B cell (primary cell): ENCODE measurements at regions not wholly inside any gene's neighbourhood (a gene's known extent, or its start where the extent isn't known, plus 50 kb on each side); places are given as distances from the start of the nearest gene placed in this dataset.

Experiments
- ATAC-seq: fragments of 200-7000 bp; cut with Tn5 transposase; one replicate; pipeline ENCODE4 v1.10.0; 2021; ENCODE audit warnings: low read depth, mild to moderate bottlenecking, moderate number of reproducible peaks, moderate library complexity
- CTCF ChIA-PET: fragments of 350-600 bp; sonication (Branson Sonifier 250); formaldehyde crosslinking; loops from one replicate; lab custom pipeline; 2021; ENCODE audit warnings: antibody characterized with exemption, inconsistent platforms; lab: Charles Lee
- POLR2A ChIA-PET: fragments of 350-600 bp; sonication (Branson Sonifier 250); formaldehyde crosslinking; loops from one replicate; lab custom pipeline; 2021; ENCODE audit warnings: antibody characterized with exemption; lab: Charles Lee
- DNase-seq: peaks from one replicate; pipeline ENCODE4 v3.0.0; 2013
- H2AFZ ChIP-seq: 2 replicates; pipeline ENCODE4 v1.6.1; 2012; ENCODE audit warnings: mild to moderate bottlenecking, low read depth, low read length; ENCODE audit not compliant: insufficient read depth, poor library complexity, severe bottlenecking
- H3K27ac ChIP-seq, 2 donors: 1 replicate in 1 of 2; 2 replicates in 1 of 2; pipeline ENCODE4 v1.5.1; 2012 to 2013; ENCODE audit warnings: low read length in 2 of 2, mild to moderate bottlenecking in 2 of 2, moderate library complexity in 1 of 2
- H3K27me3 ChIP-seq, 4 experiments: fragments of 200-600 bp in 1 of 4; sonication (generic) in 1 of 4; replicated peaks in 1 of 4; 1 replicate in 2 of 4; 2 replicates in 2 of 4; pipeline versions ENCODE4 v1.6.1 to v1.7.0; 2013 to 2016; ENCODE audit warnings: low read length in 3 of 4, mild to moderate bottlenecking in 2 of 4, mixed read lengths in 1 of 4, moderate library complexity in 1 of 4; ENCODE audit not compliant: insufficient read depth in 4 of 4, control insufficient read depth in 3 of 4; ENCODE audit errors: control extremely low read depth in 1 of 4
- H3K36me3 ChIP-seq, 2 experiments: replicated peaks in 1 of 2; 1 replicate in 1 of 2; 2 replicates in 1 of 2; pipeline versions ENCODE4 v1.6.1 to v1.7.1; 2013; ENCODE audit warnings: low read length in 1 of 2; ENCODE audit not compliant: insufficient read depth in 2 of 2, control insufficient read depth in 1 of 2; ENCODE audit errors: control extremely low read depth in 1 of 2, extremely low read depth in 1 of 2
- H3K4me1 ChIP-seq, 2 donors: fragments of 200-600 bp in 1 of 2; sonication (generic) in 1 of 2; 1 replicate in 1 of 2; 2 replicates in 1 of 2; pipeline versions ENCODE4 v1.5.1 to v1.6.1; 2013 to 2017; ENCODE audit warnings: low read length in 2 of 2; ENCODE audit not compliant: control insufficient read depth in 2 of 2, insufficient read depth in 2 of 2
- H3K4me2 ChIP-seq: replicated peaks from 2 replicates; pipeline ENCODE3; 2012; ENCODE audit warnings: mild to moderate bottlenecking, low read depth, low read length; ENCODE audit not compliant: poor library complexity, severe bottlenecking
- H3K4me3 ChIP-seq, 5 experiments: fragments of 200-600 bp in 1 of 5; sonication (generic) in 1 of 5; 1 replicate in 3 of 5; 2 replicates in 2 of 5; pipeline versions ENCODE4 v1.5.1 to v1.7.0; 2011 to 2016; ENCODE audit warnings: low read length in 4 of 5, mild to moderate bottlenecking in 4 of 5, low read depth in 2 of 5, control low read depth in 1 of 5, moderate library complexity in 1 of 5; ENCODE audit not compliant: insufficient read depth in 1 of 5; ENCODE audit errors: control extremely low read depth in 1 of 5, extremely low read depth in 1 of 5
- H3K79me2 ChIP-seq: fragments of 200-600 bp; sonication (generic); one replicate; pipeline ENCODE4 v1.6.0; 2016; ENCODE audit warnings: low read length; ENCODE audit not compliant: control insufficient read depth, insufficient read depth
- H3K9ac ChIP-seq: fragments of 200-600 bp; sonication (generic); 2 replicates; pipeline ENCODE4 v1.6.1; 2017; ENCODE audit warnings: mild to moderate bottlenecking, low read length, moderate library complexity
- H3K9me3 ChIP-seq, 3 donors: one replicate each; pipeline versions ENCODE4 v1.6.1 to v1.7.1; 2013; ENCODE audit warnings: low read length in 2 of 3; ENCODE audit not compliant: control insufficient read depth in 2 of 3, insufficient read depth in 1 of 3; ENCODE audit errors: control extremely low read depth in 1 of 3
- H4K20me1 ChIP-seq: 2 replicates; pipeline ENCODE4 v1.6.0; 2012; ENCODE audit warnings: mild to moderate bottlenecking, low read length; ENCODE audit not compliant: insufficient read depth, control insufficient read depth, poor library complexity, severe bottlenecking
- H3K27ac Mint-ChIP-seq: one replicate; pipeline ENCODE4 v1.8.0; 2021; ENCODE audit warnings: mixed read lengths
- H3K27me3 Mint-ChIP-seq: one replicate; pipeline ENCODE4 v1.8.0; 2021; ENCODE audit warnings: mixed read lengths
- H3K4me1 Mint-ChIP-seq: one replicate; pipeline ENCODE4 v1.8.0; 2021; ENCODE audit warnings: mixed read lengths
- H3K4me3 Mint-ChIP-seq: one replicate; pipeline ENCODE4 v1.8.0; 2021; ENCODE audit warnings: mixed read lengths
- H3K9me3 Mint-ChIP-seq: one replicate; pipeline ENCODE4 v1.8.0; 2022; ENCODE audit warnings: mixed read lengths; ENCODE audit not compliant: insufficient read depth
- EZH2 ChIP-seq: IDR thresholded peaks from 2 replicates; pipeline ENCODE4 v1.6.1; 2012; ENCODE audit warnings: borderline replicate concordance, low read depth, mild to moderate bottlenecking, moderate library complexity, low read length; ENCODE audit not compliant: insufficient read depth, poor library complexity, severe bottlenecking
- WGBS: methylation state at CpG from one replicate; pipeline ENCODE4 v1.1.5; 2013; ENCODE audit warnings: missing lambda C conversion rate; ENCODE audit not compliant: insufficient coverage; 5-methylcytosine and 5-hydroxymethylcytosine counted together
- intact Hi-C: fragments of 100-400 bp; cut with micrococcal nuclease; formaldehyde crosslinking; loops from one replicate; pipeline ENCODE4 v1.10.0; 2022
- TF ChIP-seq, protein P1 (sequence below): fragments of 200-600 bp; IDR thresholded peaks from one replicate; pipeline ENCODE4 v1.8.0; 2022; ENCODE audit warnings: antibody characterized with exemption, mild to moderate bottlenecking

GRCh38 chr12:28827861-28828260 is 321.2 kb upstream of the FAR2 start:
- no peak overlapping the region for H2AFZ ChIP-seq

DNA sequence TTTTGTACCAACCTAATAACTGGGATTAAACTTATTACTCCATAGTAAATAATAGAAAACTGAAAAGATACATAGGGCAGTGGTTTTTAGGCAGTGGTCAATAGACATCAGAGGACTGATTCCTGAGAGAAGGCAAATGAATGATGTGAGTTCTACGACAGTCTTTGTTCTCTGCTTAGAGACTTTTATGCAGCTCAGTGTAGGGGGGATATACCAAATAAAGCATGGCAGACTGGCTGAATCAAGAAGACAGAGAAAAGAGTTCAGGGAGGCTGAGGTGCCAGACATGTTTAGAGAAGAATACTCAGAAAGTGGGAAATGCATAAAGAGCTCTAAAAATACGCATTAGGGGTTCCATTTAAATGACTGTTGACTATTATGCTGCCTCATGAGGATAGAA is 320.8 kb upstream of the FAR2 start:
- WGBS, result 78% methylated on average over 2 of the region's 2 CpGs
- no peak overlapping the region for H3K27ac Mint-ChIP-seq

More at GRCh38 chr12:28827861-28828260, 321.2 kb upstream of the FAR2 start:
- H3K27me3 ChIP-seq, result no peaks in the 10 kb centered on the region
- TF ChIP-seq, protein P1, sequence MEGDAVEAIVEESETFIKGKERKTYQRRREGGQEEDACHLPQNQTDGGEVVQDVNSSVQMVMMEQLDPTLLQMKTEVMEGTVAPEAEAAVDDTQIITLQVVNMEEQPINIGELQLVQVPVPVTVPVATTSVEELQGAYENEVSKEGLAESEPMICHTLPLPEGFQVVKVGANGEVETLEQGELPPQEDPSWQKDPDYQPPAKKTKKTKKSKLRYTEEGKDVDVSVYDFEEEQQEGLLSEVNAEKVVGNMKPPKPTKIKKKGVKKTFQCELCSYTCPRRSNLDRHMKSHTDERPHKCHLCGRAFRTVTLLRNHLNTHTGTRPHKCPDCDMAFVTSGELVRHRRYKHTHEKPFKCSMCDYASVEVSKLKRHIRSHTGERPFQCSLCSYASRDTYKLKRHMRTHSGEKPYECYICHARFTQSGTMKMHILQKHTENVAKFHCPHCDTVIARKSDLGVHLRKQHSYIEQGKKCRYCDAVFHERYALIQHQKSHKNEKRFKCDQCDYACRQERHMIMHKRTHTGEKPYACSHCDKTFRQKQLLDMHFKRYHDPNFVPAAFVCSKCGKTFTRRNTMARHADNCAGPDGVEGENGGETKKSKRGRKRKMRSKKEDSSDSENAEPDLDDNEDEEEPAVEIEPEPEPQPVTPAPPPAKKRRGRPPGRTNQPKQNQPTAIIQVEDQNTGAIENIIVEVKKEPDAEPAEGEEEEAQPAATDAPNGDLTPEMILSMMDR, result no peak
- no peak for TF ChIP-seq EZH2
- H3K27me3 Mint-ChIP-seq, result no peaks in the 10 kb centered on the region
- no peak overlapping the region for H3K4me3 ChIP-seq
- no peaks in the 10 kb centered on the region for H3K36me3 ChIP-seq
- no peak overlapping the region for H3K9ac ChIP-seq
- ChIA-PET CTCF (no interaction called here), POLR2A (no interaction called here)
- 42% methylated on average over 2 of the region's 3 CpGs for WGBS
- ATAC-seq (no peak), DNase-seq (no peak)
- no peak overlapping the region for H3K4me3 Mint-ChIP-seq
- H3K4me2 ChIP-seq, result no peak overlapping the region
- H3K27ac Mint-ChIP-seq, result no peak overlapping the region
- H3K4me1 ChIP-seq, result no peaks in the 10 kb centered on the region
- H3K9me3 ChIP-seq, result no peaks in the 10 kb centered on the region
- H3K4me1 Mint-ChIP-seq, result no peaks in the 10 kb centered on the region
- no peaks in the 10 kb centered on the region for H3K79me2 ChIP-seq
- no peaks in the 10 kb centered on the region for H4K20me1 ChIP-seq
- no peaks in the 10 kb centered on the region for H3K9me3 Mint-ChIP-seq
- intact Hi-C loops, result no loop called here
- H3K27ac ChIP-seq, result no peak overlapping the region

More for the DNA sequence above, 320.8 kb upstream of the FAR2 start:
- H4K20me1 ChIP-seq, result no peaks in the 10 kb centered on the region
- H3K36me3 ChIP-seq, result no peaks in the 10 kb centered on the region
- Mint-ChIP-seq H3K4me3 (no peak overlapping the region), H3K9me3 (no peaks in the 10 kb centered on the region), H3K27me3 (no peaks in the 10 kb centered on the region), H3K4me1 (no peaks in the 10 kb centered on the region)
- POLR2A ChIA-PET, result no interaction called here
- H3K9ac ChIP-seq, result no peak overlapping the region
- TF ChIP-seq, protein P1, result no peak
- no peak for TF ChIP-seq EZH2
- H3K27me3 ChIP-seq, result no peaks in the 10 kb centered on the region
- no peaks in the 10 kb centered on the region for H3K4me1 ChIP-seq
- H2AFZ ChIP-seq, result no peak overlapping the region
- no peak overlapping the region for H3K27ac ChIP-seq
- no peak for DNase-seq
- no peak overlapping the region for H3K4me3 ChIP-seq
- H3K4me2 ChIP-seq, result no peak overlapping the region
- peaks cover 0 to 4% (median 0%) of the 10 kb centered on the region in 3 donors for H3K9me3 ChIP-seq
- intact Hi-C loops, result no loop called here
- CTCF ChIA-PET, result no interaction called here
- no peak for ATAC-seq
- no peaks in the 10 kb centered on the region for H3K79me2 ChIP-seq
